ENCODE measurements at regions not wholly inside any gene's neighbourhood (a gene's known extent, or its start where the extent isn't known, plus 50 kb on each side); places are given as distances from the start of the nearest gene placed in this dataset.

- TF ChIP-seq, protein P1, sequence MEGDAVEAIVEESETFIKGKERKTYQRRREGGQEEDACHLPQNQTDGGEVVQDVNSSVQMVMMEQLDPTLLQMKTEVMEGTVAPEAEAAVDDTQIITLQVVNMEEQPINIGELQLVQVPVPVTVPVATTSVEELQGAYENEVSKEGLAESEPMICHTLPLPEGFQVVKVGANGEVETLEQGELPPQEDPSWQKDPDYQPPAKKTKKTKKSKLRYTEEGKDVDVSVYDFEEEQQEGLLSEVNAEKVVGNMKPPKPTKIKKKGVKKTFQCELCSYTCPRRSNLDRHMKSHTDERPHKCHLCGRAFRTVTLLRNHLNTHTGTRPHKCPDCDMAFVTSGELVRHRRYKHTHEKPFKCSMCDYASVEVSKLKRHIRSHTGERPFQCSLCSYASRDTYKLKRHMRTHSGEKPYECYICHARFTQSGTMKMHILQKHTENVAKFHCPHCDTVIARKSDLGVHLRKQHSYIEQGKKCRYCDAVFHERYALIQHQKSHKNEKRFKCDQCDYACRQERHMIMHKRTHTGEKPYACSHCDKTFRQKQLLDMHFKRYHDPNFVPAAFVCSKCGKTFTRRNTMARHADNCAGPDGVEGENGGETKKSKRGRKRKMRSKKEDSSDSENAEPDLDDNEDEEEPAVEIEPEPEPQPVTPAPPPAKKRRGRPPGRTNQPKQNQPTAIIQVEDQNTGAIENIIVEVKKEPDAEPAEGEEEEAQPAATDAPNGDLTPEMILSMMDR (IDR thresholded peaks at IDR 0.05): no peak
- TF ChIP-seq POLR2A (IDR thresholded peaks at IDR 0.05): no peak
These were observed 228.4 kb upstream of the BTBD3 start for GRCh38 chr20:11689262-11689661.
